ENCODE measurements at regions not wholly inside any gene's neighbourhood (a gene's known extent, or its start where the extent isn't known, plus 50 kb on each side); places are given as distances from the start of the nearest gene placed in this dataset.

DNA sequence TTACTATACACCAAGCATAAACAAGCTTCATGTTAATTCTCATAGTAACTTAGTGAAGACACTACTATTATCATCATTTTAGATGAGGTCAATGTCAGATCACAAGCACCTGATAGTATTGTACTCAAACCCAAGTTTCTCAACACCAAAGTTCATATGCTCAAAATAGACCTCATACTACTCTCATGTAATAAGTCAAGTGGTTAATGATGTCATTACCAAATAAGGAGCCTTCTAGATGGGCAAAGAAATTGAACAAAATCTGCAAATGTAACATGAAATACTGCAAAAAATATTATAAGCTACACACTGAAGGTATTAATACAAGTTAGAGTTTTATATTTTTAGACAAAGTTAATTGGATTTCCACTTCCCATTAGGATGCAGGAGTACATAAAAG is 144.0 kb upstream of the CHRM3 start:
- TF ChIP-seq EZH2 (IDR thresholded peaks at IDR 0.05) (no peak), POLR2AphosphoS5 (IDR thresholded peaks at IDR 0.05; ENCODE audit: borderline replicate concordance, low read depth, low read length) (no peak), FOXP2 (optimal IDR thresholded peaks at IDR 0.05; ENCODE audit: control extremely low read depth, extremely low read length, insufficient read depth) (no peak)

All from SK-N-MC (cell line).